Tibial nerve (tissue), 4 donors: ENCODE measurements at regions not wholly inside any gene's neighbourhood (a gene's known extent, or its start where the extent isn't known, plus 50 kb on each side); places are given as distances from the start of the nearest gene placed in this dataset.

ENCODE experiments used
- DNase-seq, 2 donors: peaks; one replicate each; pipeline ENCODE4 v3.0.0-alpha.2; 2019; ENCODE audit warnings: low spot score in 2 of 2
- H3K27ac ChIP-seq, 4 donors: fragments of 200-600 bp; sonication (generic) in 3 of 4; one replicate each; pipeline ENCODE4 v1.5.1; 2017 to 2019; ENCODE audit warnings: mild to moderate bottlenecking in 1 of 4
- H3K27me3 ChIP-seq, 2 donors: fragments of 200-600 bp; sonication (generic) in 1 of 2; one replicate each; pipeline versions ENCODE4 v1.5.1 to v1.6.0; 2017 to 2019
- H3K36me3 ChIP-seq, 3 donors: fragments of 200-600 bp; sonication (generic); one replicate each; pipeline ENCODE4 v1.5.1; 2018 to 2019
- H3K4me1 ChIP-seq, 4 donors: fragments of 200-600 bp; sonication (generic) in 3 of 4; one replicate each; pipeline ENCODE4 v1.5.1; 2017 to 2019
- H3K4me3 ChIP-seq, 4 donors: fragments of 200-600 bp; sonication (generic) in 3 of 4; one replicate each; pipeline ENCODE4 v1.5.1; 2017 to 2019; ENCODE audit warnings: mild to moderate bottlenecking in 1 of 4, moderate library complexity in 1 of 4
- H3K9me3 ChIP-seq, 4 donors: fragments of 200-600 bp; sonication (generic) in 3 of 4; one replicate each; pipeline ENCODE4 v1.5.1; 2017 to 2019
- CTCF ChIP-seq, 5 experiments: fragments of 200-600 bp in 3 of 5; fragments of 450-650 bp in 2 of 5; sonication (generic) in 3 of 5; IDR thresholded peaks; one replicate each; pipeline ENCODE4 v1.5.1; 2016 to 2019; ENCODE audit warnings: antibody characterized with exemption in 5 of 5, mild to moderate bottlenecking in 3 of 5, moderate library complexity in 2 of 5
- EP300 ChIP-seq, 2 donors: sonication (generic); formaldehyde crosslinking; IDR thresholded peaks; one replicate each; pipeline ENCODE4 v1.6.1; 2017; ENCODE audit warnings: antibody characterized with exemption in 2 of 2, mild to moderate bottlenecking in 1 of 2
- POLR2A ChIP-seq, 2 donors: fragments of 450-650 bp; IDR thresholded peaks; one replicate each; pipeline ENCODE4 v1.6.1; 2017; ENCODE audit warnings: antibody characterized with exemption in 2 of 2, mild to moderate bottlenecking in 2 of 2, moderate library complexity in 2 of 2
- WGBS, 2 donors: methylation state at CpG; one replicate each; pipeline ENCODE4 v1.1.5; 2018; 5-methylcytosine and 5-hydroxymethylcytosine counted together

- TF ChIP-seq POLR2A (IDR thresholded peaks at IDR 0.05) (no peak), CTCF (IDR thresholded peaks at IDR 0.05) (no peak), EP300 (IDR thresholded peaks at IDR 0.05) (no peak)
- Histone ChIP-seq H3K36me3 (no peaks in the 10 kb centered on the region), H3K9me3 (no peaks in the 10 kb centered on the region), H3K4me1 (no peaks in the 10 kb centered on the region), H3K27ac (no peak overlapping the region), H3K27me3 (no peaks in the 10 kb centered on the region), H3K4me3 (no peak overlapping the region)
- no peak for DNase-seq
- WGBS, 2 donors = 56 to 59% methylated on average over 2 of the region's 2 CpGs
These were observed 488.3 kb upstream of the ALCAM start for GRCh38 chr3:104878395-104878794.

DNA sequence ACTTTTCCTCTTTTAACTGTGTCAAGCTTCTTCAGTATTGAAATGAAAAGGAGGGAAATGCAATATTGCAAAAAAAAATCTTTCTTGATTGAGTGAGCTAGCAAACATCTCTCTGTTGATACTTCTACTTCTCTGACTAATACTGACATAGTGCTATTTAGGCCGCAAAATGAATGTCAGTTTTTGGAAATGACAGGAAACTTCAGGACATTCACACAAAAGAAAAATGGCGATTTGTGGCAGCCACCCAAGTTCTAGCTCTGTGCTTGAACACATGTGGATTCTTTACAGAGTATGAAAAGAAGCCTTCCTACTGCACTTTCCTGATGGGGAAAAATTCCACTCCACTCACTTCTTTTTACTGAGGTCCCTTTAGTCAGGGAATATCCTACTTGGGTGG, 486.8 kb upstream of the ALCAM start:
- WGBS, 2 donors = 54 to 61% methylated on average over 2 of the region's 2 CpGs
- TF ChIP-seq CTCF (IDR thresholded peaks at IDR 0.05) (no peak), EP300 (IDR thresholded peaks at IDR 0.05) (no peak), POLR2A (IDR thresholded peaks at IDR 0.05) (no peak)
- Histone ChIP-seq H3K4me3 (no peak overlapping the region), H3K27ac (no peak overlapping the region), H3K9me3 (no peaks in the 10 kb centered on the region), H3K36me3 (no peaks in the 10 kb centered on the region), H3K27me3 (no peaks in the 10 kb centered on the region), H3K4me1 (no peaks in the 10 kb centered on the region)
- DNase-seq = no peak

DNA sequence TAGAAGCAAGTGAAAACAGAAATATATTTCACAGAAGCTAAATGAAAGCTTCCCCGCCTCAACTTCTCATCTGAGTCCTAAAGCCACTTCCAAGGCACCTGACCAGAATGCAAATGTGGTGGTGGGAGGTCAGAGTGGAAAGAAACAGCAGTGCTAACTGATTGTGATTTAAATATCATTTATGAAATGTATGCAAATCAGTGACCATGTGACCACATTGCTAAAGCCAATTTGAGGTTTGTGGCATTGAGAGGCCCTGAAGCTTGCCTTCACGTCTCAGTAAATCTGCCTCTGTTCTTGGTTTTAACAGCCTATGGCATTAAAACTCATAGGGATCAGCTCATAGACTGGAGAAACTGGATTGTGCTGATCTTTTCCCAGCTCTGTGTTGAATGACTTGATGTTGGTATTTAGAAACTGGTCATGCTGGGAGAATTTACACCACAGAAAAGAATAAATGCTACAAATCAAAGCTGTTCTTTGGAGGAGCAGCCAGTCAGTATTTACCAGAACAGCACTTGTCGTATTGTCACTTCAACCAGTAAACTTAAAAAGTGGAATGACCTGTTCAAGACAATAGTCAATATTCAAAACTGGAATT, 481.4 kb upstream of the ALCAM start:
- H3K4me1 ChIP-seq = no peaks in the 10 kb centered on the region
- 90 to 95% methylated on average over 3 of the region's 3 CpGs for WGBS, 2 donors
- DNase-seq = no peak
- no peaks in the 10 kb centered on the region for H3K27me3 ChIP-seq
- H3K36me3 ChIP-seq = no peaks in the 10 kb centered on the region
- H3K27ac ChIP-seq = no peak overlapping the region
- TF ChIP-seq EP300 (IDR thresholded peaks at IDR 0.05) = no peak
- no peak for TF ChIP-seq POLR2A (IDR thresholded peaks at IDR 0.05)
- TF ChIP-seq CTCF (IDR thresholded peaks at IDR 0.05) = no peak
- H3K9me3 ChIP-seq = no peaks in the 10 kb centered on the region
- H3K4me3 ChIP-seq = no peak overlapping the region

GRCh38 chr3:104886220-104886995, 480.3 kb upstream of the ALCAM start:
- no peaks in the 10 kb centered on the region for H3K4me1 ChIP-seq
- DNase-seq = no peak
- 87 to 94% methylated on average over 4 of the region's 4 CpGs for WGBS, 2 donors
- H3K27ac ChIP-seq = no peak overlapping the region
- no peak for TF ChIP-seq POLR2A (IDR thresholded peaks at IDR 0.05)
- no peak for TF ChIP-seq EP300 (IDR thresholded peaks at IDR 0.05)
- TF ChIP-seq CTCF (IDR thresholded peaks at IDR 0.05) = no peak
- no peaks in the 10 kb centered on the region for H3K9me3 ChIP-seq
- no peak overlapping the region for H3K4me3 ChIP-seq
- no peaks in the 10 kb centered on the region for H3K27me3 ChIP-seq
- no peaks in the 10 kb centered on the region for H3K36me3 ChIP-seq

- Histone ChIP-seq H3K27me3 (no peaks in the 10 kb centered on the region), H3K27ac (no peak overlapping the region), H3K36me3 (no peaks in the 10 kb centered on the region), H3K4me3 (no peak overlapping the region), H3K9me3 (no peaks in the 10 kb centered on the region), H3K4me1 (no peaks in the 10 kb centered on the region)
- 53 to 70% methylated on average over 3 of the region's 3 CpGs for WGBS, 2 donors
- TF ChIP-seq POLR2A (IDR thresholded peaks at IDR 0.05) (no peak), EP300 (IDR thresholded peaks at IDR 0.05) (no peak), CTCF (IDR thresholded peaks at IDR 0.05) (no peak)
- no peak for DNase-seq
These were observed 479.6 kb upstream of the ALCAM start for GRCh38 chr3:104887069-104887468.
